ENCODE measurements at regions not wholly inside any gene's neighbourhood (a gene's known extent, or its start where the extent isn't known, plus 50 kb on each side); places are given as distances from the start of the nearest gene placed in this dataset.

DNA sequence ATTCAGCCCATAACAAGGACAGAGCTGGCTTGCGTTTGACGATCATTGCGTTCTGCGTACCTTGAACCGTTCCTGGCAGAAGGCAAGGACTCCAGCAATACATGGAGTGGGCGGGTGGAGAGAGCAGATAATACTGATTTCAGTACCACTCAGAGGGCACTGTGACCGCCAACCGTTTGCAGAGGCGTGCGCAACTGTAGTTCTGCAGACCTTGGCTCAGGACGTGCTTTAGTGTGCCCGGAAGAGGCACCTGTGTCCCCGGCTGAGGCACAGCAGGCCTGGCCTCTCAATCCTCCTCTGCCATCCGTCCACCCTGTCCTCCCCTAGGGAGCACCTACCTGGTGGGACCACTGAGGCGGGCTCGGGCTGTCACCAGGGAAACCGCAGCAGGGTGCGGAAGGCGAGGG, 117.6 kb upstream of the USP29 start:
- Histone ChIP-seq H3K79me2 (ENCODE audit: control insufficient read depth, insufficient read depth, low read length) (no peaks in the 10 kb centered on the region), H3K36me3 (ENCODE audit: control insufficient read depth, insufficient read depth, low read length) (no peaks in the 10 kb centered on the region), H3K9me3 (replicated peaks; ENCODE audit: control insufficient read depth, insufficient read depth, low read depth, low read length) (no peaks in the 10 kb centered on the region), H4K20me1 (replicated peaks; ENCODE audit: control insufficient read depth, insufficient read depth, low read length) (no peaks in the 10 kb centered on the region), H3K9me1 (ENCODE audit: control insufficient read depth, insufficient read depth, low read length) (no peaks in the 10 kb centered on the region), H3K4me3 (no peak overlapping the region), H3K9ac (ENCODE audit: insufficient read depth in 1 of 2, low read depth in 2 of 2, low read length in 2 of 2) (no peak overlapping the region), H3K27ac (ENCODE audit: extremely low read depth, low read depth, low read length) (no peak overlapping the region), H3K4me1 (replicated peaks in 1 of 2; ENCODE audit: control insufficient read depth in 2 of 2, insufficient read depth in 2 of 2, low read length in 2 of 2) (no peaks in the 10 kb centered on the region), H3K27me3 (ENCODE audit: control insufficient read depth in 2 of 2, insufficient read depth in 2 of 2, low read length in 2 of 2) (no peaks in the 10 kb centered on the region), H3K4me2 (ENCODE audit: insufficient read depth, low read length) (no peak overlapping the region), H2AFZ (ENCODE audit: low read depth, low read length) (no peak overlapping the region)
- WGBS (ENCODE audit: insufficient coverage, low coverage, missing lambda C conversion rate) = 2% methylated on average over 17 of the region's 19 CpGs
- ATAC-seq = no peak
- CTCF ChIA-PET (ENCODE audit: low intra/inter-chr PET ratio) = no interaction called here
- in situ Hi-C loops (cut with MboI) (no loop called here), intact Hi-C loops (cut with micrococcal nuclease) (no loop called here)
- FAIRE-seq = no peak
- DNase-seq (ENCODE audit: extremely low read depth in 1 of 4, low spot score in 3 of 4) = no peak
- BruUV-seq (replicated peaks) = no TSS peak
- no peak for TF ChIP-seq ZNF41 (CRISPR knock-in tag; conservative IDR thresholded peaks at IDR 0.05)
- TF ChIP-seq, protein P1, sequence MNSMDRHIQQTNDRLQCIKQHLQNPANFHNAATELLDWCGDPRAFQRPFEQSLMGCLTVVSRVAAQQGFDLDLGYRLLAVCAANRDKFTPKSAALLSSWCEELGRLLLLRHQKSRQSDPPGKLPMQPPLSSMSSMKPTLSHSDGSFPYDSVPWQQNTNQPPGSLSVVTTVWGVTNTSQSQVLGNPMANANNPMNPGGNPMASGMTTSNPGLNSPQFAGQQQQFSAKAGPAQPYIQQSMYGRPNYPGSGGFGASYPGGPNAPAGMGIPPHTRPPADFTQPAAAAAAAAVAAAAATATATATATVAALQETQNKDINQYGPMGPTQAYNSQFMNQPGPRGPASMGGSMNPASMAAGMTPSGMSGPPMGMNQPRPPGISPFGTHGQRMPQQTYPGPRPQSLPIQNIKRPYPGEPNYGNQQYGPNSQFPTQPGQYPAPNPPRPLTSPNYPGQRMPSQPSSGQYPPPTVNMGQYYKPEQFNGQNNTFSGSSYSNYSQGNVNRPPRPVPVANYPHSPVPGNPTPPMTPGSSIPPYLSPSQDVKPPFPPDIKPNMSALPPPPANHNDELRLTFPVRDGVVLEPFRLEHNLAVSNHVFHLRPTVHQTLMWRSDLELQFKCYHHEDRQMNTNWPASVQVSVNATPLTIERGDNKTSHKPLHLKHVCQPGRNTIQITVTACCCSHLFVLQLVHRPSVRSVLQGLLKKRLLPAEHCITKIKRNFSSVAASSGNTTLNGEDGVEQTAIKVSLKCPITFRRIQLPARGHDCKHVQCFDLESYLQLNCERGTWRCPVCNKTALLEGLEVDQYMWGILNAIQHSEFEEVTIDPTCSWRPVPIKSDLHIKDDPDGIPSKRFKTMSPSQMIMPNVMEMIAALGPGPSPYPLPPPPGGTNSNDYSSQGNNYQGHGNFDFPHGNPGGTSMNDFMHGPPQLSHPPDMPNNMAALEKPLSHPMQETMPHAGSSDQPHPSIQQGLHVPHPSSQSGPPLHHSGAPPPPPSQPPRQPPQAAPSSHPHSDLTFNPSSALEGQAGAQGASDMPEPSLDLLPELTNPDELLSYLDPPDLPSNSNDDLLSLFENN (IDR thresholded peaks at IDR 0.05; ENCODE audit: low read depth in 2 of 2, low read length in 2 of 2) = no peak
- no peak for TF ChIP-seq ZNF707 (CRISPR knock-in tag; conservative IDR thresholded peaks at IDR 0.05)
- TF ChIP-seq CBFA2T3 (IDR thresholded peaks at IDR 0.05) = no peak
- TF ChIP-seq PHB (CRISPR knock-in tag; IDR thresholded peaks at IDR 0.05) = no peak
- POLR2A ChIA-PET = no interaction called here

All from K562 (cell line).